AG04449 (cell line): ENCODE measurements at regions not wholly inside any gene's neighbourhood (a gene's known extent, or its start where the extent isn't known, plus 50 kb on each side); places are given as distances from the start of the nearest gene placed in this dataset.

Source experiments
- CTCF ChIA-PET: fragments of 350-600 bp; formaldehyde crosslinking; extraction: SDS; loops from one replicate; lab custom pipeline; 2021; ENCODE audit warnings: antibody characterized with exemption; lab: Yijun Ruan, JAX
- POLR2A ChIA-PET: fragments of 400-600, 350-600 bp; formaldehyde crosslinking; extraction: SDS; loops from one replicate; lab custom pipeline; 2020; ENCODE audit warnings: antibody characterized with exemption, inconsistent platforms; lab: Yijun Ruan, JAX
- DNase-seq: peaks from one replicate; pipeline ENCODE4 v3.0.0-alpha.2; 2010; ENCODE audit warnings: low read depth, low spot score
- H3K4me3 ChIP-seq: 2 replicates; pipeline ENCODE4 v1.5.1; 2011; ENCODE audit warnings: low read depth, mild to moderate bottlenecking, control low read depth, low read length
- CTCF ChIP-seq: IDR thresholded peaks from one replicate; pipeline ENCODE4 v1.5.1; 2011; ENCODE audit warnings: mild to moderate bottlenecking, moderate library complexity, low read length, control low read depth, inconsistent platforms; ENCODE audit not compliant: insufficient read depth; ENCODE audit errors: missing control alignments

GRCh38 chr2:3001615-3002560, 375.7 kb downstream of the EIPR1 start:
- POLR2A ChIA-PET: no interaction called here
- DNase-seq: no peak
- CTCF ChIA-PET: no interaction called here
- no peak overlapping the region for H3K4me3 ChIP-seq
- no peak for TF ChIP-seq CTCF

GRCh38 chr2:3000968-3001367, 376.6 kb downstream of the EIPR1 start:
- ChIA-PET POLR2A (no interaction called here), CTCF (no interaction called here)
- DNase-seq: no peak
- no peak for TF ChIP-seq CTCF
- no peak overlapping the region for H3K4me3 ChIP-seq

DNA sequence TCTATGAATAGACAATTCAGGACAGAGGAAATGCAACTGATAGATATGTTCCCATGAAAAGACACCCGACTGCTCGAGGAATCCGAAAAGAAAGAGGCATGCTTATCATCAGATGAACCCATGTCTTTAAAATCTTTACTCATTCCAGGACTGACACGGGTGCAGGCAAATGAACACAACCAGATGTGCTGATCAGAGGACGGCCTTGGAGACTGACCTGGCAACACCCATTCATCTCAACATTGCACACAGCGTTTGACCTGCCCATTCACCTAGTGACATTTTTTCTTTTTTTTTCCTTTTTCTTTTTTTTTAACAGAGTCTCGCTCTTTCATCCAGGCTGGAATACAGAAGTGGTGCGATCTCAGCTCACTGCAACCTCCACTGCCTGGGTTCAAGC, 377.5 kb downstream of the EIPR1 start:
- ChIA-PET CTCF (no interaction called here), POLR2A (no interaction called here)
- TF ChIP-seq CTCF: no peak
- no peak overlapping the region for H3K4me3 ChIP-seq
- no peak for DNase-seq

DNA sequence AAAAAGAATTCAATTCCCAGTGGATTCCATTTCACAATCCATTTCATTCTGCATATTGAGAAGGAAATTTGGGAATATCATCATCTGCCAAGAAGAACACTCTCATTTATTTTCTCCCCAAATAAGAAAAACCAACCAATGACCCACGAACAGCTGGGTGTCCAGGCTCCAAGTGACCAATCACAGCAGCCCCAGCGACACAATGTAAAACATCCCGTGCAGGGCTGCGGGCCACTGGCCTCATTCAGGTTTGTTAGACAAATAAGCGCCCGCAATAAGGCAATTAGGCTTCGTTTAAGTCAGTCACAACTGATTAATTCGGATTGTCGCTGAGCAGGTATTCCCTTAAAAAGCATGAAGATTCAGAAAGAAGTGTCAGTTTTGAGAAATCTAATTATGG, 378.6 kb downstream of the EIPR1 start:
- CTCF ChIA-PET: no interaction called here
- no peak for DNase-seq
- POLR2A ChIA-PET: no interaction called here
- no peak for TF ChIP-seq CTCF
- no peak overlapping the region for H3K4me3 ChIP-seq

DNA sequence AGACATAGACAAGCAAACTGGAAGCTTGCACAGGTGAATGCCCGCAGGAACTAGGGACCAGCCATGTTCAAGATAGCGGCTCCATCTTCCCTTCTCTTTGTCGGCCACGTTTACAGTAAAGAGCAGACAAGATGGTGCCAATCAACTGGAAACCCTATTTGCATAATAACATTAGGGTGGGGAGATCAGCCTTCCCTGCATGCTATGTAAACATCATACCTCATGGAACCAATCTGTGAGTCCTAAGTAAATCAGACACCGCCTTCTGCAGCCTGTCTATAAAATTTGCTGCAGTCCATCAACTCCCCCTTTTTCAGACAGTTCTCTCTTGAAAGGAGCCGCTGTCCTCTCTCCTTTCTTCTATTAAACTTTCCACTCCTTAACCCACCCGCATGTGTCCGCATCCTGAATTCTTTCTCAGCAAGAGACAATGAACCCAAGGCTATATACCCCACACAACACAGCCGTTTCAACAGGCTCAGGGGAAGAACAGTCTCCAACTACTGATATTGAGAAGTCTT, 384.4 kb downstream of the EIPR1 start:
- H3K4me3 ChIP-seq: no peak overlapping the region
- no peak for DNase-seq
- ChIA-PET CTCF (no interaction called here), POLR2A (no interaction called here)
- TF ChIP-seq CTCF: no peak

DNA sequence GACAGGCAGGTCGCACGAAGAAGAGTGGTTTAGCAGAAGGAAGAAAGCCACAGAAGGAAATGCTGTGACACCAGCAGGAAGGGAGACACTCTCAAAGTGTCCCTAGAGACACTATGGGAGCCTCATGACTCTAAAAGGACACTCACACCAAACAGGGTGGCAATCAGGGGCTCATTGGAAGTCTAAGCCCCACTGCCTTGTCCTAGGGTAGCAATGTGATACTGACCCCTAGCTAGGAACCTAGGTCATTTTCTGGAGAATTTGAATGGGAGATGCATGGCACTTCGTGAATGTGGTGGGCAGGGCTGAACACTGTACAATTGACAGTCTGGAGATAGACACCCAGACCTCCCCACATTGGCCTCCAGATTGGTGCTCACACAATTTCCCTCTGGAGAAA, 385.0 kb downstream of the EIPR1 start:
- POLR2A ChIA-PET: no interaction called here
- CTCF ChIA-PET: no interaction called here

More for the DNA sequence above, 385.0 kb downstream of the EIPR1 start:
- no peak for DNase-seq
- no peak for TF ChIP-seq CTCF
- H3K4me3 ChIP-seq: no peak overlapping the region
